ENCODE measurements at regions not wholly inside any gene's neighbourhood (a gene's known extent, or its start where the extent isn't known, plus 50 kb on each side); places are given as distances from the start of the nearest gene placed in this dataset.
A peak's percentile ranks its signal among the peaks of the same experiment; 100 is the strongest.

GRCh38 chr1:235004276-235004675 is 124.4 kb downstream of the TOMM20 start:
- DNase-seq (ENCODE audit: insufficient read length, low spot score) (no peak), FAIRE-seq (no peak)
- TF ChIP-seq POU2F2 (IDR thresholded peaks at IDR 0.05; ENCODE audit: low read depth, low read length) (no peak), PAX5 (IDR thresholded peaks at IDR 0.05; ENCODE audit: insufficient read depth, low read length, severe bottlenecking) (no peak), SPI1 (IDR thresholded peaks at IDR 0.05; ENCODE audit: low read depth, low read length) (peak; percentile 67)

GRCh38 chr1:235002706-235003300 is 125.8 kb downstream of the TOMM20 start:
- TF ChIP-seq POLR2AphosphoS5 (IDR thresholded peaks at IDR 0.05; ENCODE audit: low read depth, low read length) (no peak), PAX5 (IDR thresholded peaks at IDR 0.05; ENCODE audit: insufficient read depth, low read length, severe bottlenecking) (no peak), SPI1 (IDR thresholded peaks at IDR 0.05; ENCODE audit: low read depth, low read length) (no peak), POLR2A (IDR thresholded peaks at IDR 0.05; ENCODE audit: low read depth, low read length) (no peak), POU2F2 (IDR thresholded peaks at IDR 0.05; ENCODE audit: low read depth, low read length) (no peak), TAF1 (IDR thresholded peaks at IDR 0.05; ENCODE audit: low read depth, low read length) (no peak)
- no peak for FAIRE-seq
- DNase-seq (ENCODE audit: insufficient read length, low spot score), result no peak

- peak; percentile 55 for FAIRE-seq
- TF ChIP-seq TAF1 (IDR thresholded peaks at IDR 0.05; ENCODE audit: low read depth, low read length), result no peak
- DNase-seq (ENCODE audit: insufficient read length, low spot score), result no peak
These were observed 129.1 kb downstream of the TOMM20 start for GRCh38 chr1:234999513-234999940.

- DNase-seq (ENCODE audit: insufficient read length, low spot score), result no peak
- FAIRE-seq, result no peak
- TF ChIP-seq POU2F2 (IDR thresholded peaks at IDR 0.05; ENCODE audit: low read depth, low read length) (no peak), POLR2A (IDR thresholded peaks at IDR 0.05; ENCODE audit: low read depth, low read length) (no peak), SPI1 (IDR thresholded peaks at IDR 0.05; ENCODE audit: low read depth, low read length) (no peak), PAX5 (IDR thresholded peaks at IDR 0.05; ENCODE audit: insufficient read depth, low read length, severe bottlenecking) (no peak), POLR2AphosphoS5 (IDR thresholded peaks at IDR 0.05; ENCODE audit: low read depth, low read length) (no peak)
These were observed 130.5 kb downstream of the TOMM20 start for GRCh38 chr1:234997896-234998741.

- DNase-seq (ENCODE audit: insufficient read length, low spot score) (no peak), FAIRE-seq (no peak)
- TF ChIP-seq POLR2AphosphoS5 (IDR thresholded peaks at IDR 0.05; ENCODE audit: low read depth, low read length) (no peak), TAF1 (IDR thresholded peaks at IDR 0.05; ENCODE audit: low read depth, low read length) (no peak), POU2F2 (IDR thresholded peaks at IDR 0.05; ENCODE audit: low read depth, low read length) (no peak), POLR2A (IDR thresholded peaks at IDR 0.05; ENCODE audit: low read depth, low read length) (no peak), PAX5 (IDR thresholded peaks at IDR 0.05; ENCODE audit: insufficient read depth, low read length, severe bottlenecking) (no peak), SPI1 (IDR thresholded peaks at IDR 0.05; ENCODE audit: low read depth, low read length) (no peak)
These were observed 131.3 kb downstream of the TOMM20 start for GRCh38 chr1:234997201-234997895.

GRCh38 chr1:234996245-234996757 is 132.3 kb downstream of the TOMM20 start:
- no peak for FAIRE-seq
- DNase-seq (ENCODE audit: insufficient read length, low spot score), result no peak
- TF ChIP-seq SPI1 (IDR thresholded peaks at IDR 0.05; ENCODE audit: low read depth, low read length), result no peak
- TF ChIP-seq POLR2AphosphoS5 (IDR thresholded peaks at IDR 0.05; ENCODE audit: low read depth, low read length), result no peak
- no peak for TF ChIP-seq POU2F2 (IDR thresholded peaks at IDR 0.05; ENCODE audit: low read depth, low read length)
- TF ChIP-seq POLR2A (IDR thresholded peaks at IDR 0.05; ENCODE audit: low read depth, low read length), result no peak
- no peak for TF ChIP-seq PAX5 (IDR thresholded peaks at IDR 0.05; ENCODE audit: insufficient read depth, low read length, severe bottlenecking)
- no peak for TF ChIP-seq TAF1 (IDR thresholded peaks at IDR 0.05; ENCODE audit: low read depth, low read length)

- no peak for FAIRE-seq
- no peak for TF ChIP-seq SPI1 (IDR thresholded peaks at IDR 0.05; ENCODE audit: low read depth, low read length)
- TF ChIP-seq POLR2AphosphoS5 (IDR thresholded peaks at IDR 0.05; ENCODE audit: low read depth, low read length), result no peak
- no peak for TF ChIP-seq POU2F2 (IDR thresholded peaks at IDR 0.05; ENCODE audit: low read depth, low read length)
- TF ChIP-seq PAX5 (IDR thresholded peaks at IDR 0.05; ENCODE audit: insufficient read depth, low read length, severe bottlenecking), result no peak
- TF ChIP-seq POLR2A (IDR thresholded peaks at IDR 0.05; ENCODE audit: low read depth, low read length), result no peak
- no peak for TF ChIP-seq TAF1 (IDR thresholded peaks at IDR 0.05; ENCODE audit: low read depth, low read length)
These were observed 134.0 kb downstream of the TOMM20 start for GRCh38 chr1:234994436-234995295.

GRCh38 chr1:234992065-234992464 is 136.6 kb downstream of the TOMM20 start:
- FAIRE-seq (no peak), DNase-seq (ENCODE audit: insufficient read length, low spot score) (no peak)
- TF ChIP-seq POU2F2 (IDR thresholded peaks at IDR 0.05; ENCODE audit: low read depth, low read length), result no peak
- TF ChIP-seq TAF1 (IDR thresholded peaks at IDR 0.05; ENCODE audit: low read depth, low read length), result no peak
- no peak for TF ChIP-seq POLR2AphosphoS5 (IDR thresholded peaks at IDR 0.05; ENCODE audit: low read depth, low read length)
- TF ChIP-seq SPI1 (IDR thresholded peaks at IDR 0.05; ENCODE audit: low read depth, low read length), result no peak
- TF ChIP-seq POLR2A (IDR thresholded peaks at IDR 0.05; ENCODE audit: low read depth, low read length), result no peak
- TF ChIP-seq PAX5 (IDR thresholded peaks at IDR 0.05; ENCODE audit: insufficient read depth, low read length, severe bottlenecking), result no peak

More at GRCh38 chr1:234994436-234995295, 134.0 kb downstream of the TOMM20 start:
- DNase-seq (ENCODE audit: insufficient read length, low spot score), result no peak
